Retinal pigment epithelial cell (primary cell): ENCODE measurements at regions not wholly inside any gene's neighbourhood (a gene's known extent, or its start where the extent isn't known, plus 50 kb on each side); places are given as distances from the start of the nearest gene placed in this dataset.
"Not testable (repeated sequence)": the region's sequence is repeated elsewhere in the genome, so short reads cannot be mapped to it uniquely, and the experiment has no call there.

Source experiments
- DNase-seq: peaks from one replicate; pipeline ENCODE4 v3.0.0-alpha.2; 2010; ENCODE audit warnings: low read depth
- H3K4me3 ChIP-seq: 2 replicates; pipeline ENCODE4 v1.5.1; 2011; ENCODE audit warnings: mild to moderate bottlenecking, low read length, control low read depth, moderate library complexity
- TF ChIP-seq, protein P1 (sequence below): conservative IDR thresholded peaks from 2 replicates; pipeline ENCODE4 v1.5.1; 2011; ENCODE audit warnings: low read depth, low read length, control low read depth, inconsistent platforms

DNA sequence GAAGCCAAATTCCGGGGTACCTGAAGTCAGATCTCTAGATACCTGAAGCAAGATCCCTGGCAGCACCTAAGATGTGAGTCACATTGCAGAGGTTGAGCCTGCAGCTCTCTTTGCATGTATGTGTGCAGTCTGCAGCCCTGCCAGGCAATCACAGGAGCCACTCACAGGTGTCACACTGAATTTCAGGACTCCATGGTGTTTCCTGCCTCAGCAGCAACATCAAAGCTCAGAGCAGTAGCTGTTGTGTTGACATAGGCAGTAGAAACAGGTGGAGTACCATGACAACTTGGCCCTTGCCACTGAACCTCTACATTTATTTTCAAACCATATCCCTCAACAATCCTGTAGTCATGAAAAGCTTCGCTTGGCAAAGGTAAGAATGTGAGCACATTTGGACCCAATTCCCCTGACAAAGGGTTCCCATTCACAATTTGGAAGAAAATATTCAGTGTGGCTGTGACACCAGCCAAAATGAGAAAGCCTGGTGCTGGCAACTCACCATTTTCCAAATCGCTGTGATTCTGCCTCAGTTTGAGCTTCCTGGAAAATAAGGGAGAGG is 419.8 kb upstream of the NFIA start:
- TF ChIP-seq, protein P1, sequence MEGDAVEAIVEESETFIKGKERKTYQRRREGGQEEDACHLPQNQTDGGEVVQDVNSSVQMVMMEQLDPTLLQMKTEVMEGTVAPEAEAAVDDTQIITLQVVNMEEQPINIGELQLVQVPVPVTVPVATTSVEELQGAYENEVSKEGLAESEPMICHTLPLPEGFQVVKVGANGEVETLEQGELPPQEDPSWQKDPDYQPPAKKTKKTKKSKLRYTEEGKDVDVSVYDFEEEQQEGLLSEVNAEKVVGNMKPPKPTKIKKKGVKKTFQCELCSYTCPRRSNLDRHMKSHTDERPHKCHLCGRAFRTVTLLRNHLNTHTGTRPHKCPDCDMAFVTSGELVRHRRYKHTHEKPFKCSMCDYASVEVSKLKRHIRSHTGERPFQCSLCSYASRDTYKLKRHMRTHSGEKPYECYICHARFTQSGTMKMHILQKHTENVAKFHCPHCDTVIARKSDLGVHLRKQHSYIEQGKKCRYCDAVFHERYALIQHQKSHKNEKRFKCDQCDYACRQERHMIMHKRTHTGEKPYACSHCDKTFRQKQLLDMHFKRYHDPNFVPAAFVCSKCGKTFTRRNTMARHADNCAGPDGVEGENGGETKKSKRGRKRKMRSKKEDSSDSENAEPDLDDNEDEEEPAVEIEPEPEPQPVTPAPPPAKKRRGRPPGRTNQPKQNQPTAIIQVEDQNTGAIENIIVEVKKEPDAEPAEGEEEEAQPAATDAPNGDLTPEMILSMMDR = no peak
- no peak for DNase-seq
- H3K4me3 ChIP-seq = no peak overlapping the region

DNA sequence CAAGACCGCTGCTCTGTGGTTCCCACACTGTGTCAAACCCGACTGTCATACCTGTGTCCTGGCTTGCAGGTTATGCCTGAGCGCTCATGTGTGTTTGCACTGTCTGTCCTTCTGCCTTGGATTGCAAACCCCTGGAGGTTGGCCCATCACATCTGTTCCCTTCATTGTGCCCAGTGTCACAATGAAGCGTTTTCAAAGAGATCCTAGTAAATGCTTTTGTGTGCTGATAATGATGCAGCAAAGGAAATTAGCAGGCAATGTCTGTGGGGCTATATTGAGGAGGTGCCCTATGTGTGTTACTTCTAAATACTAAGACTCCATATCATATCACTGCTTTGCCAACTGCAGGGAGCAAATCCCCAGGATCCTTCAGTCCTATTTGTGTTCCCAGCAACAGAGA is 424.4 kb upstream of the NFIA start:
- no peak for DNase-seq
- TF ChIP-seq, protein P1 = no peak
- no peak overlapping the region for H3K4me3 ChIP-seq

DNA sequence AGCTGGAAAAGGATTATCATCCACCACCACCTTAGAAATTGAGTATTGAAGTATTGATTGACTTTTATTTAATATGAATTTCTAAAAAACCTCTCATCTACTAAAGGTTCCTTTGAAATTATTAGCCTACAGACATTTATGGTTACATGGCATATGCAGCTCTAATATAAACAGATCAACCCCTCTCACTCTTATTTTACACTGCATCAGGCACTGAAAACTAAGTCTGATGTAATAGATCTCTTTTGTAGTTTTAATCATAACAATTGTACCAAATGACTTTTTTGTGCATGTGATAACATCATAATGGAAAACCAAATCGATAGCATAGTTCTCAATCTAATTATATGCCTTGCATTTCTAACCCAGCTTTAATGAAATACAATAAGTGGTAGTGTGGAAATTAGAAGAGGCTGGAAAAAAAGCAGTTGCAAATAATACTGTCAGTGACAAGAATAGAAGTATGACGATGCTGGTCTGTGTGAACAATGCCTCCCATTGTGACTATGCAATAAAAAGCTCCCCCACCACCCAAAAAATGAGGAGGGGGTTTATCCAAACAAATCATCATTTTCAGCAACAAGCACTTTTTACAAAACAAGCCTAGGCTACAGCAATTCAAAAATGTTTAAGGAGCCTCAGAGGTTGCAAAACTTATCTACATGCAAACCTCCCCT is 426.5 kb upstream of the NFIA start:
- H3K4me3 ChIP-seq = no peak overlapping the region
- DNase-seq = no peak
- TF ChIP-seq, protein P1 = no peak

- not testable (repeated sequence) for H3K4me3 ChIP-seq, DNase-seq
These were observed 442.3 kb upstream of the NFIA start for GRCh38 chr1:60640033-60640551.

GRCh38 chr1:60639287-60639686 is 443.1 kb upstream of the NFIA start:
- no peak overlapping the region for H3K4me3 ChIP-seq
- DNase-seq = no peak
- TF ChIP-seq, protein P1 = no peak

- TF ChIP-seq, protein P1 = no peak
- H3K4me3 ChIP-seq = no peak overlapping the region
- no peak for DNase-seq
These were observed 444.7 kb upstream of the NFIA start for GRCh38 chr1:60637651-60638050.

- no peak for DNase-seq
- H3K4me3 ChIP-seq = no peak overlapping the region
- TF ChIP-seq, protein P1 = no peak
These were observed 445.4 kb upstream of the NFIA start for GRCh38 chr1:60636946-60637345.
